Endothelial cell of umbilical vein (primary cell): ENCODE measurements at regions not wholly inside any gene's neighbourhood (a gene's known extent, or its start where the extent isn't known, plus 50 kb on each side); places are given as distances from the start of the nearest gene placed in this dataset.

Source experiments
- BruUV-seq: library from RNA; stranded (reverse); fragments of 400-500 nt; replicated peaks from 2 replicates; lab custom pipeline; 2021; lab: Mats Ljungman, UMichigan
- CTCF ChIA-PET: fragments of 300-600, 350-600 bp; sonication (Branson Sonifier 250); formaldehyde crosslinking; loops from one replicate; lab custom pipeline; 2021; ENCODE audit warnings: antibody characterized with exemption, inconsistent platforms; lab: Charles Lee
- POLR2A ChIA-PET: fragments of 300-600, 350-600 bp; sonication (Branson Sonifier 250); formaldehyde crosslinking; loops from one replicate; lab custom pipeline; 2021; ENCODE audit warnings: antibody characterized with exemption, inconsistent platforms; lab: Charles Lee
- DNase-seq: peaks from one replicate; pipeline ENCODE4 v3.0.0-alpha.2; 2011; ENCODE audit warnings: low read depth, low spot score
- FAIRE-seq: peaks from 2 replicates; lab custom pipeline; 2011; peaks lifted over from hg19 to GRCh38; lab: Jason Lieb, UNC
- H2AFZ ChIP-seq: 2 replicates; pipeline ENCODE4 v1.6.0; 2012; ENCODE audit warnings: low read depth, low read length, control low read depth, inconsistent platforms
- H3K27ac ChIP-seq: 2 replicates; pipeline ENCODE4 v1.5.1; 2011; ENCODE audit warnings: low read depth, mild to moderate bottlenecking, control low read depth, low read length, moderate library complexity; ENCODE audit not compliant: insufficient read depth
- H3K27me3 ChIP-seq, 2 experiments: 2 replicates each; pipeline versions ENCODE4 v1.6.0 to v1.6.1; 2011; ENCODE audit warnings: low read length in 2 of 2, mixed read lengths in 1 of 2; ENCODE audit not compliant: control insufficient read depth in 2 of 2, insufficient read depth in 2 of 2
- H3K36me3 ChIP-seq, 2 experiments: 2 replicates in 1 of 2; 3 replicates in 1 of 2; pipeline ENCODE4 v1.5.1; 2011; ENCODE audit warnings: low read length in 2 of 2, mild to moderate bottlenecking in 1 of 2, moderate library complexity in 1 of 2; ENCODE audit not compliant: control insufficient read depth in 2 of 2, insufficient read depth in 2 of 2; ENCODE audit errors: extremely low read depth in 1 of 2
- H3K4me1 ChIP-seq: 3 replicates; pipeline ENCODE4 v1.5.1; 2011; ENCODE audit warnings: mild to moderate bottlenecking, low read length; ENCODE audit not compliant: control insufficient read depth, insufficient read depth; ENCODE audit errors: extremely low read depth
- H3K4me2 ChIP-seq: 2 replicates; pipeline ENCODE4 v1.6.1; 2011; ENCODE audit warnings: low read length, control low read depth, mixed read lengths; ENCODE audit not compliant: insufficient read depth
- H3K4me3 ChIP-seq, 3 experiments: fragments of 200-600 bp in 1 of 3; sonication (generic), shearing (Covaris generic) in 1 of 3; replicated peaks in 1 of 3; 2 replicates each; pipeline ENCODE4 v1.5.1; 2011 to 2016; ENCODE audit warnings: control low read depth in 3 of 3, low read length in 3 of 3, mild to moderate bottlenecking in 2 of 3, inconsistent platforms in 1 of 3, low read depth in 1 of 3, moderate library complexity in 1 of 3; ENCODE audit not compliant: insufficient read depth in 1 of 3
- H3K79me2 ChIP-seq: 2 replicates; pipeline ENCODE4 v1.6.0; 2012; ENCODE audit warnings: low read length, inconsistent platforms; ENCODE audit not compliant: control insufficient read depth, insufficient read depth
- H3K9ac ChIP-seq: replicated peaks from 2 replicates; pipeline ENCODE3; 2011; ENCODE audit warnings: low read length, control low read depth; ENCODE audit not compliant: insufficient read depth; ENCODE audit errors: extremely low read depth
- H3K9me1 ChIP-seq: replicated peaks from 3 replicates; pipeline ENCODE4 v1.6.0; 2011; ENCODE audit warnings: mild to moderate bottlenecking, low read length; ENCODE audit not compliant: control insufficient read depth, insufficient read depth; ENCODE audit errors: extremely low read depth
- H3K9me3 ChIP-seq: replicated peaks from 2 replicates; pipeline ENCODE4 v1.5.1; 2012; ENCODE audit warnings: low read length, inconsistent platforms; ENCODE audit not compliant: control insufficient read depth, insufficient read depth
- H4K20me1 ChIP-seq: replicated peaks from 2 replicates; pipeline ENCODE3; 2011; ENCODE audit warnings: mild to moderate bottlenecking, low read length; ENCODE audit not compliant: control insufficient read depth, insufficient read depth; ENCODE audit errors: extremely low read depth
- EZH2 ChIP-seq: IDR thresholded peaks from 2 replicates; pipeline ENCODE4 v1.6.1; 2012; ENCODE audit warnings: borderline replicate concordance, low read depth, mild to moderate bottlenecking, moderate library complexity, low read length, inconsistent platforms; ENCODE audit not compliant: severe bottlenecking
- FOS ChIP-seq: IDR thresholded peaks from 2 replicates; pipeline ENCODE4 v1.6.1; 2011; ENCODE audit warnings: mild to moderate bottlenecking, low read length, moderate library complexity, borderline replicate concordance; ENCODE audit not compliant: insufficient read depth
- GATA2 ChIP-seq: IDR thresholded peaks from 2 replicates; pipeline ENCODE4 v1.7.0; 2011; ENCODE audit warnings: low read depth, mild to moderate bottlenecking, moderate library complexity, mixed read lengths, low read length; ENCODE audit not compliant: insufficient read length, insufficient read depth
- JUN ChIP-seq: IDR thresholded peaks from 2 replicates; pipeline ENCODE4 v1.6.1; 2011; ENCODE audit warnings: borderline replicate concordance, low read depth; ENCODE audit not compliant: insufficient read length, insufficient read depth
- MYC ChIP-seq: IDR thresholded peaks from one replicate; pipeline ENCODE4 v1.6.1; 2011; ENCODE audit warnings: mild to moderate bottlenecking, low read depth, low read length
- POLR2A ChIP-seq: IDR thresholded peaks from 2 replicates; pipeline ENCODE4 v1.6.1; 2012; ENCODE audit warnings: low read depth, mild to moderate bottlenecking, control low read depth, low read length
- POLR2AphosphoS5 ChIP-seq: IDR thresholded peaks from 2 replicates; pipeline ENCODE4 v1.6.1; 2012; ENCODE audit warnings: low read depth, mild to moderate bottlenecking, control low read depth, low read length, moderate library complexity; ENCODE audit not compliant: insufficient read depth
- dilution Hi-C: fragments of 300-500 bp; cut with MboI; formaldehyde crosslinking; loops from one replicate; pipeline ENCODE4 v1.15.0; 2019; ENCODE audit warnings: low sequenced_read_pairs; ENCODE audit not compliant: extremely low pct_ligation_motif_present
- intact Hi-C: fragments of 100-400 bp; cut with micrococcal nuclease; formaldehyde crosslinking; loops from one replicate; pipeline ENCODE4 v1.10.0; 2022
- TF ChIP-seq, protein P1 (sequence below): IDR thresholded peaks from 2 replicates; pipeline ENCODE4 v1.6.1; 2011; ENCODE audit not compliant: insufficient read depth, insufficient read length
- TF ChIP-seq, protein P2 (sequence below), 2 donors: IDR thresholded peaks; 1 replicate in 1 of 2; 2 replicates in 1 of 2; pipeline ENCODE4 v1.5.1; 2011; ENCODE audit warnings: low read length in 2 of 2, mild to moderate bottlenecking in 2 of 2, moderate library complexity in 2 of 2, control low read depth in 1 of 2, inconsistent platforms in 1 of 2, low read depth in 1 of 2; ENCODE audit not compliant: insufficient read depth in 1 of 2; ENCODE audit errors: extremely low read depth in 1 of 2

- Histone ChIP-seq H3K4me3 (no peak overlapping the region), H3K27me3 (no peaks in the 10 kb centered on the region), H4K20me1 (no peaks in the 10 kb centered on the region), H3K9me1 (no peaks in the 10 kb centered on the region), H2AFZ (no peak overlapping the region), H3K79me2 (no peaks in the 10 kb centered on the region), H3K9ac (no peak overlapping the region), H3K4me2 (no peak overlapping the region), H3K36me3 (no peaks in the 10 kb centered on the region), H3K4me1 (no peaks in the 10 kb centered on the region), H3K27ac (no peak overlapping the region), H3K9me3 (no peaks in the 10 kb centered on the region)
- intact Hi-C loops: no loop called here
- DNase-seq (no peak), FAIRE-seq (no peak)
- BruUV-seq: no TSS peak
- dilution Hi-C loops: no loop called here
- TF ChIP-seq, protein P1, sequence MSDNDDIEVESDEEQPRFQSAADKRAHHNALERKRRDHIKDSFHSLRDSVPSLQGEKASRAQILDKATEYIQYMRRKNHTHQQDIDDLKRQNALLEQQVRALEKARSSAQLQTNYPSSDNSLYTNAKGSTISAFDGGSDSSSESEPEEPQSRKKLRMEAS: no peak
- TF ChIP-seq, protein P2, sequence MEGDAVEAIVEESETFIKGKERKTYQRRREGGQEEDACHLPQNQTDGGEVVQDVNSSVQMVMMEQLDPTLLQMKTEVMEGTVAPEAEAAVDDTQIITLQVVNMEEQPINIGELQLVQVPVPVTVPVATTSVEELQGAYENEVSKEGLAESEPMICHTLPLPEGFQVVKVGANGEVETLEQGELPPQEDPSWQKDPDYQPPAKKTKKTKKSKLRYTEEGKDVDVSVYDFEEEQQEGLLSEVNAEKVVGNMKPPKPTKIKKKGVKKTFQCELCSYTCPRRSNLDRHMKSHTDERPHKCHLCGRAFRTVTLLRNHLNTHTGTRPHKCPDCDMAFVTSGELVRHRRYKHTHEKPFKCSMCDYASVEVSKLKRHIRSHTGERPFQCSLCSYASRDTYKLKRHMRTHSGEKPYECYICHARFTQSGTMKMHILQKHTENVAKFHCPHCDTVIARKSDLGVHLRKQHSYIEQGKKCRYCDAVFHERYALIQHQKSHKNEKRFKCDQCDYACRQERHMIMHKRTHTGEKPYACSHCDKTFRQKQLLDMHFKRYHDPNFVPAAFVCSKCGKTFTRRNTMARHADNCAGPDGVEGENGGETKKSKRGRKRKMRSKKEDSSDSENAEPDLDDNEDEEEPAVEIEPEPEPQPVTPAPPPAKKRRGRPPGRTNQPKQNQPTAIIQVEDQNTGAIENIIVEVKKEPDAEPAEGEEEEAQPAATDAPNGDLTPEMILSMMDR (IDR thresholded peaks at IDR 0.05; ENCODE audit: extremely low read depth in 1 of 2, insufficient read depth in 1 of 2, low read depth in 1 of 2, low read length in 2 of 2): no peak
- TF ChIP-seq FOS (no peak), POLR2A (no peak), EZH2 (no peak), JUN (no peak), POLR2AphosphoS5 (no peak), MYC (no peak), GATA2 (no peak)
- ChIA-PET POLR2A (no interaction called here), CTCF (no interaction called here)
Measured at GRCh38 chr3:74075241-74075640, 450.5 kb upstream of the PDZRN3 start.
